HEK293T (cell line): ENCODE measurements at regions not wholly inside any gene's neighbourhood (a gene's known extent, or its start where the extent isn't known, plus 50 kb on each side); places are given as distances from the start of the nearest gene placed in this dataset.

Source experiments
- ARNT ChIP-seq: fragments of 450-650 bp; IDR thresholded peaks from 2 replicates; pipeline ENCODE4 v1.6.1; 2017; ENCODE audit warnings: mild to moderate bottlenecking
- BHLHE40 ChIP-seq: fragments of 450-650 bp; IDR thresholded peaks from 2 replicates; pipeline ENCODE4 v1.6.1; 2016; ENCODE audit warnings: mild to moderate bottlenecking, moderate library complexity, borderline replicate concordance
- ELF4 ChIP-seq: fragments of 450-650 bp; IDR thresholded peaks from 2 replicates; pipeline ENCODE4 v1.6.1; 2017; ENCODE audit warnings: antibody characterized with exemption
- SP1 ChIP-seq: fragments of 450-650 bp; IDR thresholded peaks from 2 replicates; pipeline ENCODE4 v1.6.1; 2017
- SUZ12 ChIP-seq: fragments of 450-650 bp; IDR thresholded peaks from 2 replicates; pipeline ENCODE4 v1.6.1; 2016; ENCODE audit warnings: mild to moderate bottlenecking

GRCh38 chr19:30316560-30317106 is 55.6 kb upstream of the ZNF536 start:
- TF ChIP-seq ARNT (no peak), BHLHE40 (no peak), ELF4 (no peak), SP1 (no peak), SUZ12 (no peak)
